Upper lobe of left lung (tissue), 4 donors: ENCODE measurements at regions not wholly inside any gene's neighbourhood (a gene's known extent, or its start where the extent isn't known, plus 50 kb on each side); places are given as distances from the start of the nearest gene placed in this dataset.

ENCODE experiments used
- CTCF ChIP-seq, 6 experiments: fragments of 450-650 bp in 4 of 6; fragments of 200-600 bp in 2 of 6; sonication (generic) in 2 of 6; IDR thresholded peaks; one replicate each; pipeline ENCODE4 v1.5.1; 2016 to 2019; ENCODE audit warnings: antibody characterized with exemption in 6 of 6
- EP300 ChIP-seq, 4 donors: sonication (generic); formaldehyde crosslinking; IDR thresholded peaks; one replicate each; pipeline ENCODE4 v1.5.1; 2017; ENCODE audit warnings: antibody characterized with exemption in 4 of 4, control low read depth in 2 of 4
- POLR2A ChIP-seq, 4 donors: fragments of 450-650 bp; IDR thresholded peaks; one replicate each; pipeline ENCODE4 v1.5.1; 2016 to 2017; ENCODE audit warnings: antibody characterized with exemption in 4 of 4, mild to moderate bottlenecking in 2 of 4

GRCh38 chr11:100636536-100636935 is 50.6 kb upstream of the ARHGAP42 start:
- TF ChIP-seq EP300 (IDR thresholded peaks at IDR 0.05) = no peak
- no peak for TF ChIP-seq CTCF (IDR thresholded peaks at IDR 0.05)
- no peak for TF ChIP-seq POLR2A (IDR thresholded peaks at IDR 0.05)
